ENCODE measurements at regions not wholly inside any gene's neighbourhood (a gene's known extent, or its start where the extent isn't known, plus 50 kb on each side); places are given as distances from the start of the nearest gene placed in this dataset.
"Not testable (repeated sequence)": the region's sequence is repeated elsewhere in the genome, so short reads cannot be mapped to it uniquely, and the experiment has no call there.

DNA sequence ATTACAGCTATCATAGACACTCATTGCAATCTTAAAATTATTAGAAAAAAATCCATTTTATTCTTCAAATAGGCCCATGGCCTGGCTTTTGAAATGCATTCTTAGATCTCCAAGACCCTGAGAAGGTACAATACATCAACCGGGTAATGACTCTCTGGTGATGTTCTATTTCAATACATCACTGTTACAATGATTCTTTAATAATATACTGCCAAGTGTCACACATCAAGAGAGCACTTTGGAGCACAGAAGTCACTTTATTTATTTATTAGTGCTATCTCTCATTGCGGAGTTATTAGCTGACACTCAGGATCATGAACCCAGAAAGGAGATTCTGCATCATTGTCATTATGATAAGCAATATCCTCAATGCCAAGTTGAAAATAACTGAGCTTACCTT is 748.5 kb upstream of the MBL2 start:
- no peak for DNase-seq

DNA sequence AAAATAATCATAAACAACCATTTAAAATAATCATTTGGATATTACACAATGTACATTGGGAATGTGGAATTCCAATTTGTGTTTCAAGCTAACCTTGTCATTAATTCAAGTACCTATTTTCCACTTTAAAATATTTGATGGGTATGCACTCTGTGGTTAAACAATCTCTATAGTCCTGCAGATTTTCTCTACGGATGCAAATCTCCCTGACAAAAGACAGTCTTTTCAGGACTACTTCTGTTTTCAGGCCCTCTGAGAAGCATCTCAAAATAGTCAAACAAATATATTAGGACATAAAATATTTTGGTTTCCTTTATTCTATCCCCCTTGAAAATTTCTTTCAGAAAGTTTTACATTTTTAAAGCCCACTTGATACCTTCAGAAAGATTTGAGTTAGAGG is 735.6 kb upstream of the MBL2 start:
- DNase-seq = no peak

GRCh38 chr10:53504492-53504891 is 731.9 kb upstream of the MBL2 start:
- not testable (repeated sequence) for DNase-seq

DNA sequence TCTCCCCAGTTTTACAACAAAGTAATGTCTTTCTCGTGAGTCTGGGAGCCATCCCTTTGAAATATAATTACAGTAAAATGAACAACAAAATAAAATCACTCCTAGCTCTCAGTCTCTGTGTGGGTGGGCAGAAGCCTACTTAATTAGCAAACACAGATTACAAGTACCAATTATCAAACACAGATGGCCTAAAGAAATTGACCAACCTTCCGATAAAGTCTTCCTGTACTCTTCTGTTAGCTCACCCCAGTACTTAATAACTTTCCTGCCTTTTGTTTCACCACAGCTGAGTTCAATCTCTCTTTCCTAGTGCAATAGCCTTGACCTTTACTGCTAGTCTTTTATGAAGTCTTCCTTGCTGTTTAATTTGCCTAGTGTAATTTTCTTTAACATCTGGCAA is 719.2 kb upstream of the MBL2 start:
- no peak for DNase-seq

DNA sequence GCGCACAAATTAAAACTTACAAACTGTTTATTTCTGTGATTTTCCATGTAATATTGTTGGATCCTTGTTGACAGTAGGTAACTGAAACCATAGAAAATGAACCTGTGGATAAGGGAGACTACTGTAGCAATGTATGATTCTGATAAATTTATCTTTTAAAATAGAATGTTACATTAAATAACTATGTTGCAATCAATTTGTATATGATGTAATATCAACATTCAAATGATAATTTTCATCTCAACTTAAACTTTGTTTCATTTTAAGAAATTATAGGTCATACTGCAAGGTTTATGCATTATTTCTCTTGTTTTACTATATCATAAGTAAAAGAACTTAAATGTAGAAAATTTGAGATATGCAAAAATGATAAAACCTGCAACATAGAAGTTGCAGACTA is 718.0 kb upstream of the MBL2 start:
- DNase-seq = no peak

DNA sequence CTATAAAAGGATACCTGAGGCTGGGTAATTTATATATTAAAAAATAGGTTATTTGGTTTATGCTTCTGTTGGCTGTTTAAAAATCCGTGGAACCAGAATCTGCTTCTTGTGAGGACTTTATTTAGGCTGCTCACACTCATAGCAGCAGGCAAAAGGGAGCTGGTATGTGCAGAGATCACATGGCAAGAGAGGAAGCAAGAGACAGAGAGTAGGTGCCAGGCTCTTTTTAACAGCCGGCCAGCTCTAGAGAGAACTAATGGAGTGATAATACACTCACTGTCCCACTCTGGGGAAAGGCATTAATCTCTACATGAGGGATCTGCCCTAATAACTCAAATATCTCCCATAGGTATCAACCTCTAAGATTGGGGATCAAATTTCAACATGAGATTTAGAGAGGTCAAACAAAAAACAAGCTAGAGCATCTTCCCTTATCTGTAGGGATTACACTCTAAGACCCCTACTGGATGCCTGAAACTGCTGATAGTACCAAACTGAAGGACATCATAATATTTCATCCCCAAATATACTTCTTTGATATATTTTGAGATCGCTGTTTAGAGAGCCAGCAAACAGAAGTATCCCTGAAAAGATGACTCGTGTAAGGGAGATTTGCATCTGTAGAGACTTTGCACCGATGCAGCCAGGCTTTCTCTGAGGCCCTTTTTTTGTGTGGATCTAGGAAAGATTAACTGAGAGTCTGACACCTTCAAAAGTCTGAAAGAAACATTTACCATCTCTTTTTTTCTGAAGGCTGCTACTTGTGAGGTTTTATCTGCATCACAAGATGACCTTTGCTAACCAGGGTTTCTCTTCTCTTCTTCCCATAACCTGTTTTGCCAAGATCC is 717.0 kb upstream of the MBL2 start:
- no peak for DNase-seq

DNA sequence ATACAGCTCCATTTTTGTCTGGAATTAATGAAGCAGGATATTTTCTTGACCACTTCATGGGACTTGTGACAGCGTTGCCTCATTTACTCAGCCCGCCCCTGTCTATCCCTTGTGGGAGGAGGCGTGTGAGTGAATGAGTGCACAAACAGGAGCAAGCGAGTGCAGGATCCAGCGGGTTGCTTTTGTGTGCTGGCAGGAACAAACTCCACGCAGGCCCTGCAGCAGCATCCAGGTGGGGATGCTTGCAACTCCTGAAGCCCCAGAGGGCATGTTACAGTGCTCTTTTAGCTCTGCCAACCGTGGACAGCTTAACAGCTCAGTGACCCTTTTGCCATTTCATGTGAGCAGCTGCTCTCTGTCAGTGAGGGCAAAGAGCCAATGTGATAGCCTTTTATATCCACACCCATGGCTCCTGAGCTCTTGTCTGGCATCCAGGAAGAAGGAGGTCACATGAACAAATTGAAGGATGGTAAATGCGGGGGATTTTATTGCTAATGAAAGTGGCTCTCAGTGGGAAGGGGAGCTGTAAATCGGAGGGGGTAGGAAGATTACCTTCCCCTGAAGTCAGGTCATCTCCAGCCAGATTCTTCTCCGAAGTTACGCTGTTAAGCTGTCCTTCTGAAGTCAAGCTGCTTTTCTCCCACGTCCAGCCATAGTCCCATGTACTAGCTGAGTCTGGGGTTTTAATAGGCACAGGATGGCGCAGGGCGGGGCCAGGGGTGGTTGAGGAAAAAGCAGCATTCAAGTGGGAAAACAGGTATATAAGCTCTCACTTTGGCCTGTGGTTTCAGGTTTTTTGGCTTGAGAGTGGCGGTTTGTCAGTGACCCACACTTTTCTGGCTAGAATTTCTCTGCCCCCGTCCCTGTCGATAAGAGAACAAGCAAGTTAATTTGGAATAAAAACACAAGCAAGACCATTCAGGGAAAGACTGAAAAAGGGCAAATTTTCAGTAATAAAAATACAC is 714.7 kb upstream of the MBL2 start:
- DNase-seq = no peak

- not testable (repeated sequence) for DNase-seq
Observed at GRCh38 chr10:53485422-53485821, 712.8 kb upstream of the MBL2 start.

GRCh38 chr10:53479365-53479764 is 706.8 kb upstream of the MBL2 start:
- DNase-seq = no peak

- no peak for DNase-seq
Observed at GRCh38 chr10:53477313-53477675, 704.7 kb upstream of the MBL2 start.

DNA sequence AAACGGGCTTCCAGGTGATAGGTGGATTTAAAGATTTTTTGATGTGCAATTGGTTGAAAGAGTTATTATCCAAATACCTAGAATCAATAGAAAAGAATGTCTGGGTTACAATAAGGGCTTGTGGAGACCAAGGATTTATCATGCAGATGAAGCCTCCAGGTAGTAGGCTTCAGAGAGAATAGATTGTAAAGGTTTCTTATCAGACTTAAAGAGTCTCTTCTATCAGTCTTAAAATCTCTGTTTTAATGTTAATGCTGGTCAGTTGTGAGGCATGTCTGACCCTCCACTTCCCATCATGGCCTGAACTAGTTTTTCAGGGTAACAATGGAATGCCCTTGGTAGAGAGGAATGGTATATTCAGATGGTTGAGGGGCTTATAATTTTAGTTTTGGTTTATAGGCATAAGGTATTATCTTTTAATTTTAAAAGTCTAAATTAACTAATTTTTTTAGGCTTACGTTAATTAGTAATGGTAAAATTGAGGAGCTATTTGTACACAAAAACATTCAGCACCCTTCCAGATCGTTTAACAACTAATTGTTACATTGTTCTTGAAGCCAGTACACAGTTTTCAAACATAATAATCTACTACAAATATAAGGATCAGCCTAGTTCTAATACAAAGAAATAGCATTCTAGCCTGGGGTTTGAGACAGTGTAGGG is 704.2 kb upstream of the MBL2 start:
- no peak for DNase-seq

DNA sequence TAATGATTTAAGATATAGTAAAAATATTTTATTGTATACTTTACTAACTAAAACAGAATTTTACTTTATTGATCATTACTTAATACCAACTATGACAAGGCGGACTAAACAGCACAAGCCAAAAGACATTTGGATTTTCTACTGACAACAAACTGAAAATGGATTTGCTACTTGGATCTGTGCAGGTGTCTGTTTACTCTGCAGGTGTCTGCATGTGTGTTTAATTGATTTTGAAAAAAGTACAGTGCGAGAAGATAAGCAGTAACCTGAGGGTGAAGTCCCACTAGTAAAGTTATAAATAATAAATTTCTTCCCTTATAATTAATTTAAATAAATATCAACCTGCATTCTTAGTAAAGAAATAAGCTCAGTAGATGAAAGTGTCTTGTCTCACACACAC is 696.8 kb upstream of the MBL2 start:
- DNase-seq = no peak

DNA sequence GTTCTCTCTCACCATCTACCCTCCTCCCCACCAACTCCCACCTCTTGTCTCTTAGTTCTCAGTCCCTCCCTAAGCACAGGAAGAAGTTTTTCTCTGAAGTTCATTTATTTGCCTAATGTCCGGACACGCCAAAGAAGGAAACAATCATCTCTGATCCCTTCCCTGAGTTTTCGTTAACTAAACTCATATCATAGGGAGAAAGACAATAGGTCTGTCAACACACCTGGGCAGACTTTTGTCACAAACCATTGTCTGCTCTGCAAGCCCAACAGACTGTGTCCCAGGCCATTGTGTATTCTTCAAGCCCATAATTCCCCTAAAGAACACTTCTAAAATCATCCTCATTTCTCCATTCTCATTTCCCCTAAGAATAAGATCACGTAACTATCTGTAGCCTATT is 691.0 kb upstream of the MBL2 start:
- no peak for DNase-seq

DNA sequence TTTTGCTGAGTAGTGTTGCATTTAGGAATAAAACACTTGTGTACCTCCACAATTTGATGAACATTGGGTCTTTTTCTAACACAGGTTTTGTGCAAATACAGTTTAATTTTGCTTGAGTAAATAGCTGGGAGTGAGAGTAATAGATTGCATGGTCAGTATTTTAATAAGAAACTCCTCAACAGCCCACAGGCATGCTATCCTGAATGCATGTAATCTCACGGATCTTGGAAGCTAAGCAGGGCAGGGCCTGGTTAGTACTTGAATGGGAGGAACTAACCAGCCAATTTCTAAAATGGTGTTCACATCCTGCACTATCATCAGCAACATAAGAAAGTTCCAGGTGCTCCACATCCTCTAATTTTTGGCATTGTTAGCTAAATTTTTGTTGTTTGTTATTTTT is 685.4 kb upstream of the MBL2 start:
- DNase-seq = no peak

GRCh38 chr10:53453196-53453595 is 680.6 kb upstream of the MBL2 start:
- DNase-seq = no peak

- no peak for DNase-seq
Observed at GRCh38 chr10:53447576-53447975, 675.0 kb upstream of the MBL2 start.

DNA sequence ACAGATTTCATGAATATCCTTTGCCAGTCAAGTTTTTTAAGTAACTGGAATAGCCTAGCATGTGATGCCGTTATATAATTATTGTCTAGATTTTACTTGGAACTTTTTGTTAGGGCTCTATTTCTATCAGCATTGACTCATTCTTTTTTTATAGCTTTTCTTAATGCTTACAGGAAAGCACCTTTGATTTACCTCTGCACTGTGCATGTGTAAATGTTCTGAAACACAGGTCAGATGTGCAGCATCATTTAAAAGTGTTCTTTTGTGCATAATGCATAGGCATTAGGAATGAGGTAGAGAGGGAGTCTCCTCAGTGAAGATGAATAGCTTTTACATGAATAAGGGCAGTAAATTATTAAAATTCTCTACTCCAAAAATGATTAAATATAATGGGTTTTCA is 669.3 kb upstream of the MBL2 start:
- no peak for DNase-seq

DNA sequence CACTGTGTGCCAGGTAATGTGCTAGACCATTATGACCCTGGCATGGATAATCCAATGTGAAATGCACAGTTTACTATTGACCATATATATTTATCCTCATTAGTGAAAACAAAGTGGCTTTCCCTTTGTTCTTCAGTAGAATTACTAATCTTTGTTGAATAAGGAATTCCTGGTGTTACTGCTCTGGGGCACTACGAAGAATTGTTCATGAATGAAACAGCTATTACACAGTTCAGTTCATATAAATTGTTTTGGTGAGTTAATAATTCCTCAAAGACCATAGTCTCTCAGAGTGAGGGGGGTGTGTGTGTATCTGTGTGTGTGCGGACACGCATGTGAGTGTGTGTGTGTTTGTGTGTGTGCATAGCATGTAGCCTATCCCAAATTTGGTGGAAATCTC is 668.0 kb upstream of the MBL2 start:
- DNase-seq = no peak

- not testable (repeated sequence) for DNase-seq
Observed at GRCh38 chr10:53439075-53439474, 666.5 kb upstream of the MBL2 start.

GRCh38 chr10:53434413-53434812 is 661.8 kb upstream of the MBL2 start:
- DNase-seq = no peak

DNA sequence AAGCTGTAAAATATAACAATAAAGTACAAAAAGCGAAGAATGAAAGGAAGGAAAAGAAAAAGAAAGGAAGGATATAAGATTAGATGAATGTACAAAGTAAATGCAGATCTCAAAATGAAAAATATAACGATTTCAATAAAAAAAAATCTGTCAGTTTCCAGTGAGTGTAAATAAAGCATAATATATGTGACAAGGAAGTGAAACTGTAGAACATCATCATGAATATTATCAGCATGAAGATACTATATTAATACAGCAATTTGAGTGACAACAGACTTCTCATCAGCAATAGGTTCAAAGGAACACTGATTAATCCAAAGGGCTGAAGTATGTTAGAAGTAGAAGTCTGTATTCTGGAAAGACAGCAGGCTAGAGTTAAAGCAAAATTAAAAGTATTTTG is 659.5 kb upstream of the MBL2 start:
- DNase-seq = no peak

DNA sequence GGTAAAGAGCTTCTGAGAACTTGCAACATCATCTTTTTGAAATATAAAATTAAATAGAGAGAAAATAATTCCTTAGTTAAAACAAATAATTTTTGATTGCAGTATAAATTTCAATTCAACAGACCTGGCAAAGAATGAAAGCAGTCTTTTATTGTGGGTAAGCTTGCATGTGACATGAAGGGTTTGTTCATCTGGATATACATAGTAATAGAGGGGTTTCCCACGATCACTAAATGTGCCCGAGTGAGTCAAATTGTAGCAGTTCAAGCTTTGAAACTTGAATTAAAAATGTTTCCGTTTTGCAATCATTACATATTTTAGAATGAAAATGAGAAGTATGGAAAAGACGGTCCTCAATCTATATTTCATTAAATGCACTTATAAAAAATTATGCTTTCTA is 658.4 kb upstream of the MBL2 start:
- no peak for DNase-seq

DNA sequence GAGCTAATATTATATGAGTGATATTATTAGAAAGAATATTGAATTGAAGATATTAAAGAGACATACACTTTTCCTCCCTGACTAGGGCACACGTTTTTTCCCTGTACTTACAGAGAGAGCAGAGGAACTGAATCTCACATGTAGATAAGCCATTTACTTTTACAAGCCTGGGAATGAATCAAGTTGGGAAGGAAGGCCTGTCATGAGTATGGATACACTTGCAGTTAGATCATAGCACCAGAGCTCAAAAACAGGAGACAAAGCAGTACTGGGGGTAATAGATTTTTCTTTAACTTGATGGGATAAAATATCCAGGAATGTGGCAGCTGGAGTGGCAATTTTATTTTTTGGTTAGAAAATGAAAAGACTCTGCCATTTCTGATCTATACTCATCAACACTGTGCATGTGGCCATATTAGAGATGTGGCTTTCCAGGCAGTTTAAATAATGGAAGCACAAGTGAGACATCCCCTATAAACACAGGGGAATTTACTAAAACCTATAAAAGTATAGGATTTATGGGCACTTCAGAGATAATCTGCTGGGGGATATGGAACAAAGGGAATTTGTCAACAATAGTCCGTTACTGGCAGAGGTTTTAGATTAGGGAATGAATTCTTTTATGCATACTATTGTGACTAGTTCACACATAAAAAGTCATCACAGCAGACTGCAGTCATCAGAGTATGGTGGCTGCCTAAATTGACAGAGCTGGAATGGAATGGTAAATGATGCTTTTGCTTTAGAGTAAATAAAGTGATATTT is 657.7 kb upstream of the MBL2 start:
- DNase-seq = no peak
